ENCODE measurements at regions not wholly inside any gene's neighbourhood (a gene's known extent, or its start where the extent isn't known, plus 50 kb on each side); places are given as distances from the start of the nearest gene placed in this dataset.
A peak's percentile ranks its signal among the peaks of the same experiment; 100 is the strongest.

DNA sequence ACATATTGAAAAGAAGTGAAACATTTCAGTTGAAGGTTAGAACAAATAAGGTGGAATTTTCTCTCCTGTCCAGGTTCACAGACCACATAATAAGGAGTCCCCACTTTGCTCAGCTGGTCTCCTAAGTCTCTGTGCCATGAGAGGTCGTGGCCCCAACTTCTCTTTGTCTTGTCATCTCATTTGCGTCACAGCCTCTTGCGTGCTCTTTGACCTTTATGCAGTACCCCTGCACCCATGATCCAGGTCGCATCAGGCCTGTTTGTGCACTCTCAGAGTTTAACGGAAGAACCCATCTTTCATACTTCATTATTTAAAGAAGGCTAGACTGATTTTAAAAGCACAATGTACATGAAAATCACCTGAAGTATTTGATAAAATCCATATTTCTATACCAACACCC lies 110.4 kb upstream of the BMP2 start:
- no peak overlapping the region for H3K27ac ChIP-seq
- DNase-seq: no peak
- no peak overlapping the region for H3K4me3 ChIP-seq
- 93 to 94% methylated on average over 5 of the region's 5 CpGs for WGBS, 2 donors
- no peaks in the 10 kb centered on the region for H3K36me3 ChIP-seq
- H3K27me3 ChIP-seq: no peaks in the 10 kb centered on the region
- H3K4me1 ChIP-seq: peaks cover 0 to 2% (median 0%) of the 10 kb centered on the region in 4 donors
- TF ChIP-seq, protein P1, sequence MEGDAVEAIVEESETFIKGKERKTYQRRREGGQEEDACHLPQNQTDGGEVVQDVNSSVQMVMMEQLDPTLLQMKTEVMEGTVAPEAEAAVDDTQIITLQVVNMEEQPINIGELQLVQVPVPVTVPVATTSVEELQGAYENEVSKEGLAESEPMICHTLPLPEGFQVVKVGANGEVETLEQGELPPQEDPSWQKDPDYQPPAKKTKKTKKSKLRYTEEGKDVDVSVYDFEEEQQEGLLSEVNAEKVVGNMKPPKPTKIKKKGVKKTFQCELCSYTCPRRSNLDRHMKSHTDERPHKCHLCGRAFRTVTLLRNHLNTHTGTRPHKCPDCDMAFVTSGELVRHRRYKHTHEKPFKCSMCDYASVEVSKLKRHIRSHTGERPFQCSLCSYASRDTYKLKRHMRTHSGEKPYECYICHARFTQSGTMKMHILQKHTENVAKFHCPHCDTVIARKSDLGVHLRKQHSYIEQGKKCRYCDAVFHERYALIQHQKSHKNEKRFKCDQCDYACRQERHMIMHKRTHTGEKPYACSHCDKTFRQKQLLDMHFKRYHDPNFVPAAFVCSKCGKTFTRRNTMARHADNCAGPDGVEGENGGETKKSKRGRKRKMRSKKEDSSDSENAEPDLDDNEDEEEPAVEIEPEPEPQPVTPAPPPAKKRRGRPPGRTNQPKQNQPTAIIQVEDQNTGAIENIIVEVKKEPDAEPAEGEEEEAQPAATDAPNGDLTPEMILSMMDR (IDR thresholded peaks at IDR 0.05): no peak
- TF ChIP-seq EP300 (IDR thresholded peaks at IDR 0.05) (no peak), POLR2A (IDR thresholded peaks at IDR 0.05) (no peak), POLR2AphosphoS5 (IDR thresholded peaks at IDR 0.05) (no peak)
- ATAC-seq (ENCODE audit: low FRiP score in 2 of 2): no peak
- no peaks in the 10 kb centered on the region for H3K9me3 ChIP-seq

DNA sequence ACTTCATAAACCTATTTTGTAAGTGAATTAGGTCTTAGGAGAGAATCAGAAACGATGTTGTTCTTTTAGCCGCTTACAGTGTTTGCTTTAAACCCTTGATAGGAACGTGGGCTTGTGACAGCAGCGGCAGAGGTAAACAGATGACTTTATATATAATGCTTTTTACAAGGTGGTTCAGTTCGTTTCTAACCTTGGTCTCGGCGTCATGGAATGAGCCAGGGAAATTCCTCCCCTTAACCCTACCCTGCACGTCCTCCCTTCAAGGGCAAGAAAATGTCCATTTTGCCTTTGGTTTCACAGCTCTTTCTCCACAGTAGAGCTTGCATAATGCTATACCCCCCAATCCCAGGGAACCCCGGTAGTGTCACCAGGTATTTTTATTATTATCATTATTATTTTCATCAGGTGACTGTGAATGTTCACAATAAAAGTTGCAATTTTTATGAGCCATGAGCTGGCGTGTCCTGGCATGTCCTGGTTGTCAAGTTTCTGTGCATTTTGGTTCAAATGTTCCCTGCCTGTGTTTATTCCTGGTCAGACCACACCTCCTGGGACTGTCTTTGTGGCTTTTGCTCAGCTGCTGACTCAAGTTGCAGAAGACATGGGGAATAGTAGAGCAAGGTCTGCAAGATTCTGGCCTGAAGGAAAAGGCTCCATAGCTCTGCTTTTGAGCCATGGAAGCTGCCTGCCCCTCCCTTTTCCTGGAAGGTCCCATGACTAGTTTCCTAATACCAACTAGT lies 112.8 kb upstream of the BMP2 start:
- TF ChIP-seq EP300 (IDR thresholded peaks at IDR 0.05) (no peak), POLR2AphosphoS5 (IDR thresholded peaks at IDR 0.05) (no peak), POLR2A (IDR thresholded peaks at IDR 0.05) (no peak)
- TF ChIP-seq, protein P1 (IDR thresholded peaks at IDR 0.05): no peak
- 66 to 69% methylated on average over 10 of the region's 10 CpGs for WGBS, 2 donors
- H3K4me1 ChIP-seq: peaks cover 0 to 2% (median 0%) of the 10 kb centered on the region in 4 donors
- ATAC-seq (ENCODE audit: low FRiP score in 2 of 2) (no peak), DNase-seq (no peak)
- no peaks in the 10 kb centered on the region for H3K36me3 ChIP-seq
- no peak overlapping the region for H3K27ac ChIP-seq
- no peaks in the 10 kb centered on the region for H3K27me3 ChIP-seq
- H3K4me3 ChIP-seq: no peak overlapping the region
- H3K9me3 ChIP-seq: no peaks in the 10 kb centered on the region

DNA sequence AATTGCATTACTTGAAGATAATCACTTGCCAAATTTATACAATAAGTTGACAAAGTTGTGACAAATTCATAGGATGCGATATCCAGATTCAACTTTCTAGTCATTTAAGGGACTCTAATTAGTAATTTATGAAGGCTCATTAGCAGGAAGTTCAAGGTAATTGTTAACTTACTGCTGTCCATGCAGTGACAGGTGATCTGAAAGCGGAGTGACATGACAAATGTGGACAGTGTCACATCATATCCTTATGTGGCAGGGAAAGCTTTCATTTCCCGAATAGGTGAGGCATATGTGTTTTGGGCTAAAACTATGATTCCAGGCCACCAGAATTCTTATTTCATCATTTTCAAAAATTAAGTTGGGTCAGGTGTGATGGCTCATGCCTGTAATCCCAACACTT lies 115.9 kb upstream of the BMP2 start:
- H3K27me3 ChIP-seq: no peaks in the 10 kb centered on the region
- 87 to 93% methylated on average over 3 of the region's 3 CpGs for WGBS, 2 donors
- TF ChIP-seq POLR2AphosphoS5 (IDR thresholded peaks at IDR 0.05): no peak
- no peak for TF ChIP-seq POLR2A (IDR thresholded peaks at IDR 0.05)
- DNase-seq: no peak
- H3K4me1 ChIP-seq: peaks cover 0 to 2% (median 0%) of the 10 kb centered on the region in 4 donors
- H3K27ac ChIP-seq: no peak overlapping the region
- no peak for ATAC-seq (ENCODE audit: low FRiP score in 2 of 2)
- H3K9me3 ChIP-seq: no peaks in the 10 kb centered on the region
- H3K36me3 ChIP-seq: no peaks in the 10 kb centered on the region
- no peak overlapping the region for H3K4me3 ChIP-seq

DNA sequence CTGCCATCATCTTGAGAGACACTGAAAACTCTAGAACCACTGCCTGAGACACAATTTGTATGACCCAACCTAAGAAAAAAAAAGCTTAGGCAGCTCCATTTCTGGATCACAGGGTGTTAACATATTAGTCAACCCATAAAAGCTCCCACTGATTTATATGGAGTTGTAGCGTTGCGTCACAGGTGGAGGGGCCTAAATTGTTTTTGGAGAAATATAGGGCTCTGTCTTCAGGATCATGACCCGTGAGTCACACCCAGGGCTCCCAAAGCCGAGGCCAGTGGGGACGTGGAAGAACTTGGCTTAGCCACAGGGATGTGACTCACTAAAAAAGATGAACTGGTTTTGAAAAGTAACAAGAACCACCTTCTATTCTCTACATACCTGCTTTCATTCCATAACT lies 116.5 kb upstream of the BMP2 start:
- DNase-seq: no peak
- Histone ChIP-seq H3K27ac (no peak overlapping the region), H3K4me3 (no peak overlapping the region), H3K9me3 (no peaks in the 10 kb centered on the region), H3K36me3 (no peaks in the 10 kb centered on the region), H3K27me3 (no peaks in the 10 kb centered on the region), H3K4me1 (peaks cover 0 to 2% (median 0%) of the 10 kb centered on the region in 4 donors)
- WGBS, 2 donors: 89% methylated on average over 5 of the region's 5 CpGs
- peak in 1 of 2 donors; percentile 84 for ATAC-seq (ENCODE audit: low FRiP score in 2 of 2)
- TF ChIP-seq EP300 (IDR thresholded peaks at IDR 0.05) (no peak), POLR2AphosphoS5 (IDR thresholded peaks at IDR 0.05) (no peak), POLR2A (IDR thresholded peaks at IDR 0.05) (no peak)
- TF ChIP-seq, protein P1 (IDR thresholded peaks at IDR 0.05): no peak

GRCh38 chr20:6646021-6646636 lies 121.4 kb upstream of the BMP2 start:
- Histone ChIP-seq H3K36me3 (no peaks in the 10 kb centered on the region), H3K9me3 (no peaks in the 10 kb centered on the region), H3K4me1 (no peaks in the 10 kb centered on the region), H3K27ac (no peak overlapping the region), H3K27me3 (no peaks in the 10 kb centered on the region), H3K4me3 (no peak overlapping the region)
- TF ChIP-seq EP300 (IDR thresholded peaks at IDR 0.05) (no peak), POLR2A (IDR thresholded peaks at IDR 0.05) (no peak), POLR2AphosphoS5 (IDR thresholded peaks at IDR 0.05) (no peak)
- TF ChIP-seq, protein P1 (IDR thresholded peaks at IDR 0.05): no peak
- WGBS, 2 donors: 88 to 94% methylated on average over 3 of the region's 3 CpGs
- ATAC-seq (ENCODE audit: low FRiP score in 2 of 2): no peak
- no peak for DNase-seq

All from upper lobe of left lung (tissue), 6 donors.